SK-N-SH (cell line): ENCODE measurements at regions not wholly inside any gene's neighbourhood (a gene's known extent, or its start where the extent isn't known, plus 50 kb on each side); places are given as distances from the start of the nearest gene placed in this dataset.

Experiments
- CTCF ChIP-seq: fragments of 200-600 bp; sonication (generic); IDR thresholded peaks from 2 replicates; pipeline ENCODE4 v1.6.1; 2017; ENCODE audit warnings: antibody characterized with exemption, mild to moderate bottlenecking, moderate library complexity
- GABPA ChIP-seq: IDR thresholded peaks from 2 replicates; pipeline ENCODE4 v1.4.0; 2012; ENCODE audit warnings: low read depth, mild to moderate bottlenecking
- RCOR1 ChIP-seq: fragments of 150-350 bp; IDR thresholded peaks from 2 replicates; pipeline ENCODE4 v1.6.1; 2017; ENCODE audit warnings: antibody characterized with exemption, low read length
- REST ChIP-seq: IDR thresholded peaks from 2 replicates; pipeline ENCODE4 v1.6.1; 2012; ENCODE audit warnings: mild to moderate bottlenecking, low read depth, low read length, moderate library complexity
- SIN3A ChIP-seq: IDR thresholded peaks from 2 replicates; pipeline ENCODE4 v1.6.1; 2012; ENCODE audit warnings: low read depth, mild to moderate bottlenecking, low read length, moderate library complexity, borderline replicate concordance
- TEAD4 ChIP-seq: IDR thresholded peaks from 2 replicates; pipeline ENCODE4 v1.4.0; 2012; ENCODE audit warnings: mild to moderate bottlenecking, borderline replicate concordance; ENCODE audit not compliant: insufficient read depth

GRCh38 chr12:17369556-17369955 lies 720.4 kb downstream of the RERGL start:
- no peak for TF ChIP-seq REST
- no peak for TF ChIP-seq SIN3A
- no peak for TF ChIP-seq CTCF
- TF ChIP-seq TEAD4: no peak
- no peak for TF ChIP-seq GABPA
- TF ChIP-seq RCOR1: no peak
